NCI-H526 treated with DMSO at 0.1 percent for 48 hours (cell line): ENCODE measurements at regions not wholly inside any gene's neighbourhood (a gene's known extent, or its start where the extent isn't known, plus 50 kb on each side); places are given as distances from the start of the nearest gene placed in this dataset.

Experiments used
- DNase-seq: peaks from one replicate; lab custom pipeline; 2025; lab: John Stamatoyannopoulos, UW

- DNase-seq = no peak
These were observed 250.5 kb upstream of the LRTM1 start for GRCh38 chr3:55178336-55178735.

- no peak for DNase-seq
These were observed 249.9 kb upstream of the LRTM1 start for GRCh38 chr3:55177749-55178148.

GRCh38 chr3:55175423-55175822 lies 247.6 kb upstream of the LRTM1 start:
- no peak for DNase-seq

- no peak for DNase-seq
These were observed 246.9 kb upstream of the LRTM1 start for GRCh38 chr3:55174747-55175146.

- no peak for DNase-seq
These were observed 245.6 kb upstream of the LRTM1 start for GRCh38 chr3:55173504-55173903.

DNA sequence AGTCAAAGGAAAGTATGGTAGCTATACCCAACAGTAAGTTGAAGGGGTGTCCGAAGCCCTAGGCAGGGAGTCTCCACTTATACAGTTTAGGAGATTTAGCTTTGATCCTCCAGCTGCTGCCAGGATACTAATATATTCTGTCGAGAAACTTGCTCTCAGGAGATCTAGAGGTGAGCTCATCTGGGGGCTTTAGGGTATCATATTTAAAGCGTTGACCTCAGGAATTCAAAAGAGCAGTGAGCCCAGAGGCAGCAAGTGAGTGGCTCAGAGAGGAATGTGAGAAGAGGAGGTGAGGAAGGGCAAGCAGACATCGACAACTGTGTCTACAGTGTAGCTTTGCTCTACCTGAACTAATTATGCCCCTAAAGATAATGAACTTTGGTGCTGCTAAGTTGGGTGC lies 245.1 kb upstream of the LRTM1 start:
- DNase-seq = no peak

DNA sequence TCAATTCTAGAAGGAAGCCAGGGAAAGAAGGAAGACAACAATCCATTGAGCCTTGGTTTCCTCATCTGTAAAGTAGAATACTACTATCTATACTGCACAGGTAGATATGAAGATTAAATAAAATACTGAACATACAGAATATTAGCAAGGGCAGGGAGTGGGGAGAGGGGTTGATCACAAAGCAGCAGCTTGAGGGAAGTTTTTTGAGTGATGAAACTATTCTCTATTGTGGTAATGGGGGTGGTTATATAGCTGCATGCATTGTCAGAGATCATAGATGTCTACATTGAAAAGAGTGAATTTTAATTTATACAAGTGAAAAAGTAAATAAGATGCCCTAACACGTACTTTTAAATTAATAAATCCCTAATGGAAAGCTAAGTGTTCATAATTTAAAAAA lies 242.6 kb upstream of the LRTM1 start:
- no peak for DNase-seq

GRCh38 chr3:55169608-55170072 lies 241.8 kb upstream of the LRTM1 start:
- DNase-seq = no peak

- no peak for DNase-seq
These were observed 241.3 kb upstream of the LRTM1 start for GRCh38 chr3:55169161-55169560.

DNA sequence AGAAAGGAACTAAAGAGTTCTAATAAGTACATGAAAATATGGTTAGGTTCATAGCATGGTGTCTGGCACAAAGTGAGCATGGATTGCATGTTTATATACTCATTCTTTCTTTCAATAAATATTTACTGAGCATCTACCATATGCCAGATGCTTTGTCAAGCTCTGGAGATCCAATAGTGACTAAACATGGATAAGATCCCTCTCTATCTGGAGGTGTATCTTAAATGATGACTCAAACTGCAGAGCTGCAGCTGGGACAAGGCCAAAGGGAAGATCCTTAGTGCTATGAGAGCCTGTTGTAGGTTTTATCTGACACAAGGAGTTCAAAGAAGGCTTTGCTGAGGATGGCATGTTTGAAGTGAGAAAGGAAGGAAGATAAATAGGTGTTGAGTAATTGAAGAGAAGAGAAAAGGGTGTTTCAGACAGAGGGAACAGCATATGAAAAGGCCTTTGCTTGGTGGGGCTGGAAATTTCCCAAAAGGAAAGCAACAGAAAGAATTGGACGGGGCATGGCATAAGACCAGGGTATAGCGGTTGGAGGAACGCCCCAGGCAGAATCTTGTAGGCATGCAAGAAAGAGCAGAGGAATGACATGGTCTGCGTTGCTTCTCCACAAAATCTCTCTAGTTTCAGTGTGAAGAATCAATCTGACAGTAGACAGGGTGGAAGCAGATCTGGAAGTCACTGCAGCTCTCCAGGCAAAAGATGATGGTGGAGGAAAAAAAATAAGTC lies 239.9 kb upstream of the LRTM1 start:
- DNase-seq = no peak

GRCh38 chr3:55166576-55167555 lies 239.0 kb upstream of the LRTM1 start:
- no peak for DNase-seq

DNA sequence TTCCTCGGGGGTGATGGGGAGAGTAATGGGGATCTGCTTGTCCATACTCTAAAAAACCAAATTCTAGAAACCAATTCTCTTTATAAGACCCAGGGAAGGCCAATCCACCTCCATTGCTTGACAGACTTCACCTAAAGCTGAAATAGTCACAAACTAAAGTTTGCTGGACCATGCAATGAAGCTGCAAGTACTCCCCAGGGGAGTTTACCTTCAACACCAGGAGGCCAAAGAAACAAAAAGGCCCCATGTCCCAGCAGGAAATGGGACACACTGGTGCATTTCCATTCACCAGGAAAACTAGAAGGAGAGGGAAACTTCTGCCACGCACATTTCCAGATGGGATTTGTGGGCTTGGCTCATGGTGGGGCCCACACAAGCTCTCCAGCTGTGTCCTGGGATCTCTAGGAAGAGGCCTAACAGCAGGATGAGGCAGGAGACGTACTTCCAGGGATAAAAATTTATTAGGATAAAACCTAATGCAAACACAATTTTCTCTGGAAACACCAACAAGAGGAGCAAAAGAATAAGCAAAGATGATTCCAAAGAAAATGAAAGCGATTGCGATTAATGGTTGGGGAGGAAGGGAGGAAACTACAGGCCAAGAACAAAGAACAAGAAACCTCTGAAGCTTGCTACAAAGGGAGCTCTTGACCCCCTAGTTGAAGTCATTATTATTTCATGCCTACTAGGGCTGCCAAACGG lies 238.0 kb upstream of the LRTM1 start:
- DNase-seq = no peak

- DNase-seq = no peak
These were observed 237.4 kb upstream of the LRTM1 start for GRCh38 chr3:55165278-55165677.

DNA sequence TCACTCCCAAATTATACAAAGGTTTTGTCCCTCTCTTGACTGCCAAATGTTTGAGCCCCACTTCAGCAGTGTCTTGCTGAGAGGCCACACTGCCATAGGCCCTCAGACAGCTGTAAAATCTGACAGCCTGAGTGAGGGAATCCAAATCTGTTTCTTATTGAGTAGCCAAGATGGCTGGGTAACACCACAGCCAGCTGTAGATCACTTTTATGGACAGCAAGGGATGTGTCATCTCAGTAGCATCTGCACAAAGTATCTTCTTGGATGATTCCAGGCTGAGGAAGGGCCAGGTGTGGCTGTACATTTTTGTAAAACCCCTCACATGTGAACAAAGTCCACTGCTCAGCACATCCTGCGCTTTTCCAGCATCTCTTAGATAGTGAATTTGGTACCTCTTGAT lies 237.0 kb upstream of the LRTM1 start:
- no peak for DNase-seq

DNA sequence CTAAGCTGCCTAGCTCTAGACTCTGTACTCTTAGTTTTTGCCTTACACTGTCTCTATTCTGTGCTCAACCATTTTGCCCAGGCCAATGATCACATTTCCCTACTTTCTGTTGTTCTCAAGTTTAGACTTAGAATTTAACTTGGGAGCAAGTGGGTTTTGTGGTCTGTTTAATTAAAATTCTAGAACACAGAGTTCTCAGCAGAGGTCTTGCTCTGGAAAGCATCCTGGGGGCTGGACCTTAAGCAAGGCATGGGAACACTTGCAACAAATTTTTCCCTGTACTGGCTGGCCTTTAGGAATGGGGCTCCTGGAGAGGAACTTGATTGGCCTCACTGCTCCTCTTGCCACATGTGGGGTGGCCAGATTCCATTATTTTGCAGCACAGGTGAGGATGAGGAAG lies 236.3 kb upstream of the LRTM1 start:
- DNase-seq = no peak

DNA sequence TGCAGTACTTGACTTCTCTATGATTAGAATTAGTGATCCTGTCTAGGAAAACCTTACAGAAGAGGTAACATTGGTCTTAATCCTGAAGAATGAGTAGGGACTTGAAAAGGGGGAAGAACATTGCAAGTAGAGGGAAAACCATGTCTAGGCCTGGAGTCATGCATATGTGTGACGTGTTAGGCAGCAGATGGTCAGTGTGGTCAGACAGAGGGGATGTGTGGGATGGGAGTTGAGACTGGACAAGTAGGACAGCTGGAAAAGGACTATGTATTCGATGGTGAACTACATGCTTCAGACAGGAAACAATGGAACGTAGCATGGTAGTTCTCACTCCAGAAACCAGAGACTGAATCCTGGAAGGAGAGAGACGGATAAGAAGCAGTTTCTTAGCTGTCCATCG lies 235.6 kb upstream of the LRTM1 start:
- no peak for DNase-seq

DNA sequence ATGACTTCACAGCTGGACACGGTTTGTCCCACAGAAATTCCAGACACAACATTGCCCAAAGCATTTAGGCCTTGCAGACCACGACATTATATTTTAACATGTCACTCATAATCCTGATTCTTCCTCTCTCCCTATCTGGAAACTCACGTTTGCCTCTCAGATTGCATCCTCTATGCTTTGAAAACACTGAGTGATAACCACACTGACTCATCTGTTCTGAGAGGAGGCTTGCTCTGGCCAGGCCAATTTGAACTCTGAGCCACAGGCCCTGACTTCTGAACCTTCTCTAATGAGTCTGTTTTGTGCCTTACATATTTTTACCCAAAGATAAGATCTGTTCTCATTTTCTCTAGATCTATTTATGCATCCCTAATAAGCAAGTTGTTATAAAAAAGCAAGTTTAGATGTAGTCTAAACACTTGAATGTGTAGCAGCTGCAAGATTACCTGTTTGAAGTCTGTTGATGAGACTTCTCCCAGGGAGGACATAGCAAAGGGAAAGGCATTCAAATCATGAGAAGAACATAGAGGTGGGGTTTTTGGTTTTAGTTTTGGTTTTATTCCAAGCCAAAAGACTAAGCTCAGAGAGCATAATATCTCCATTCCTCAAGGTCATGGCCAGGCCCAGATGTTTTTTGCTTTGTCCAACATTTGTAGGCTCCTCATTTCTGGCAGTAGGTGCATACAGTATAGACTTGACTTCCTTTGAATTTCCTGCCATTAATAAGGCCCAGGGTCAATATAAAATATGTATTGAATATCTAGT lies 234.4 kb upstream of the LRTM1 start:
- no peak for DNase-seq

DNA sequence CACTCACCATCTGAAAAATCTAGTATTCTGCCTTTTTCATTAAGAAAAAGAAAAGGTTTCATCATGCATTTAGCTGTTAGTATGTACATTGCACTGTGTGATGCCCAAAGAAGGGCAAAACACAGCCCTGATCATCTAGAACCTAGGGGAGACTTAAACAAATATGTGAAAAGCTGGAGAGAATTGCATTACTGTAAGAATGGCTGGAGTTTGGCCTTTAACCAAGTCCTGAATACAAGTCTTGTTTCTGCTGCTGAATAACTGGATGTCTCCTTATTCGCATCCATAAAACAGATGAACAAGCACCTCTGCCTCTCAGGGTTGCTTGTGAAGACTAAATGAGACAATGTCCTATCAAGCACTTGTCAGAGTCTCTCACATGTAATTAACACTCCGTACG lies 233.4 kb upstream of the LRTM1 start:
- no peak for DNase-seq

GRCh38 chr3:55160241-55160983 lies 232.6 kb upstream of the LRTM1 start:
- no peak for DNase-seq

DNA sequence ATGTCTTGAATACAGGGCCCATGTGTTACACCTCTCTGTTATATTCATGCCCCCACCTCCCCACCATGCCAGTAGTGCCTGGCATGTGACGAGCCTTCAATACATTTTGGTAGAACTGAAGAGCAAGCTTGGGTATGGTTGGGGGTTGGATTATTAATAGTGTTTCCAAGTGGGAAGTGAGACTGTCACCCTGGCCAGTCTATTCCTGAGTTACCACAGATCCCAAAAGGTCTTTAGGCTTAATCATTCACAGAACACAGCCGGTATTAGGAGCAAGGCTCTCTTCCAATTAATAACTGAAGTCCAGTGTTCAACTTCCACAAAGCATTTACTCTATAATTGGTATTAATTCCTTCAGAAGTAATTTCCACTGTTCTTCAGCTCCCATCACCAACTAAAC lies 231.9 kb upstream of the LRTM1 start:
- DNase-seq = no peak

- no peak for DNase-seq
These were observed 231.2 kb upstream of the LRTM1 start for GRCh38 chr3:55159016-55159415.
